ENCODE measurements at regions not wholly inside any gene's neighbourhood (a gene's known extent, or its start where the extent isn't known, plus 50 kb on each side); places are given as distances from the start of the nearest gene placed in this dataset.

DNA sequence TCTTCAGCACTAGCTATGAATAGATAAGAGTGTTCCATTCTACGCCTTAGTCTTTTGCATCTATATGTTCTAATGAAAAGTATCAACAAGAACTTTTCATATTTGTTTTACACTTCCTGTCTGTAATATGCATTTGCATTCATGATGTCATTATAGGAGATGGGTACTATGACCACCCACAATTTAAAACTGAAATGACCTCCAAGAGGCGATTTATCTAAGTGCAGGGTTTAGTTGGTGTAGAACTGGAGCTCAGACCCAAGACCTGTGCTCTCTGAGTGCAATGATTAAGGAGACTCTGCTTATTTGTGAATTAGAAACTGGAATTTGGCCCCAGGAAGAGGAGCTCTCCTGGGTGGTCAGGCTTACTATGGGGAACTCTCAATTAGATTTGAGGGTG is 289.1 kb downstream of the ETS1 start:
- no peak overlapping the region for H3K4me3 ChIP-seq
- no peaks in the 10 kb centered on the region for H3K36me3 ChIP-seq

DNA sequence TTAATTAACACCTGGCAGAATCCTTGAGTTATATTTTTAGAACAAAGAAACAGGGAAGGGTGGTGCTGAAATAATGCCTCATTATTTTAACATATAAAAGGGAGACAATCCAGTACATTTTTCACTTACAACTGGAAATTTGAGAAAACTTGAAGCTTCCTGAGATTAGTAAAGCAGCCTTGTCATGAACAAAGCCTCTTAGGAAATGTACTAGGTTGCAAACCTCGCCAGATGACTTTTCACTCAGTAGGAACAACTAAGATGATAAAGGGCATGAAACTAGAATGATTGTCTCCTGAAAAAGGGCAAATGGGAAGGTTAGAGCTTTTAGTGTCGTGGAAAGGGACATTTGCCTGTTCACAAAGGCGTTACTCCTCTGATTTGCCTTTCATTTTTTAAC is 289.6 kb downstream of the ETS1 start:
- Histone ChIP-seq H3K27me3 (no peaks in the 10 kb centered on the region), H3K9me3 (no peaks in the 10 kb centered on the region), H3K4me3 (no peak overlapping the region), H3K36me3 (no peaks in the 10 kb centered on the region)
- no peak for DNase-seq

More for the DNA sequence above, 289.1 kb downstream of the ETS1 start:
- Histone ChIP-seq H3K27me3 (no peaks in the 10 kb centered on the region), H3K9me3 (no peaks in the 10 kb centered on the region)
- DNase-seq = no peak

DNA sequence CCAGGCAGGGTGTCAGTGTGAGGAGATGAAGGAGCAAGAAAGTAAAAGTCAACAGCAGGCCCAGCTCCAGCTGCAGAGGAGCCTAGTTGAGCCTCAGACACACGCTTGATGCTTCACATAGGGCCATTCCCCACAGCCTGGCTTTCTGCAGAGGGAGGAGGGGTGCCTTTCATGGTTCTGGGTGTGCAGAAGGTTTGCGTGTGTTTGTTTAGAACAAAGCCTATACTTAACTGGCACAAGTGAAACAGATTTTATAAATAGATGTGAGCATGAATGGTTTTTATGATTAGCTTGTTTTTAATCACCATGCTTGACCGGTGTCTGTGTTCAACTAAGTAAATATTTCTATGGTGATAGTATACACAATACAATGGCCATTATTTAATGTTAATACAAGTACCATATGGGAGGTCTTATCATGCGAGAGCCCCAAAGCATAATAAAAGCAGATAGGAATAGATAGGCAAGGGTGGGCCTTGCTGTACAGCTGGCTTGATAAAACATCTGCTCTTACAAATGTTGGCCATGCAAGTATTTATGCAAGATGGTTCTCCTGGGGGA is 290.2 kb downstream of the ETS1 start:
- H3K27me3 ChIP-seq = no peaks in the 10 kb centered on the region

DNA sequence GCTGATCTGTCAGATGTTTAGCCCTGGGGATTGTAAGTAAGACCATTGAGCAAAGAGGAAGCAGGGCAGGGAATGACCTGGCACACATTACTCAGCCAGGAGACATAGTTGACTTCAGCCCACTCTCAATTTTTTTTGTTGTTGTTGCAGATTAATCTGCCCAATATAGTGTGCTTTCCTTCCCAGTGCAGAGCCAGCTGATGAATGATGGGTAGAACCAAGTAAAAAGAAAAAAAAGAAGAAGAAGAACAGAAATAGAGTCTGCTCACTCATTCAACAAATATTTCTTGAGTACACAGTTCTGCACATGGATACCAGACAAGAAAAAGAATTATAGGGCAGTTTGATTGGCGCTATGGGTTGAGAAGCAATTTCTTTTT is 292.7 kb downstream of the ETS1 start:
- H3K36me3 ChIP-seq = no peaks in the 10 kb centered on the region
- no peak for DNase-seq
- H3K9me3 ChIP-seq = no peaks in the 10 kb centered on the region
- H3K4me3 ChIP-seq = no peak overlapping the region
- no peaks in the 10 kb centered on the region for H3K27me3 ChIP-seq

More for the DNA sequence above, 290.2 kb downstream of the ETS1 start:
- H3K9me3 ChIP-seq = no peaks in the 10 kb centered on the region
- H3K4me3 ChIP-seq = no peak overlapping the region
- H3K36me3 ChIP-seq = no peaks in the 10 kb centered on the region
- no peak for DNase-seq

DNA sequence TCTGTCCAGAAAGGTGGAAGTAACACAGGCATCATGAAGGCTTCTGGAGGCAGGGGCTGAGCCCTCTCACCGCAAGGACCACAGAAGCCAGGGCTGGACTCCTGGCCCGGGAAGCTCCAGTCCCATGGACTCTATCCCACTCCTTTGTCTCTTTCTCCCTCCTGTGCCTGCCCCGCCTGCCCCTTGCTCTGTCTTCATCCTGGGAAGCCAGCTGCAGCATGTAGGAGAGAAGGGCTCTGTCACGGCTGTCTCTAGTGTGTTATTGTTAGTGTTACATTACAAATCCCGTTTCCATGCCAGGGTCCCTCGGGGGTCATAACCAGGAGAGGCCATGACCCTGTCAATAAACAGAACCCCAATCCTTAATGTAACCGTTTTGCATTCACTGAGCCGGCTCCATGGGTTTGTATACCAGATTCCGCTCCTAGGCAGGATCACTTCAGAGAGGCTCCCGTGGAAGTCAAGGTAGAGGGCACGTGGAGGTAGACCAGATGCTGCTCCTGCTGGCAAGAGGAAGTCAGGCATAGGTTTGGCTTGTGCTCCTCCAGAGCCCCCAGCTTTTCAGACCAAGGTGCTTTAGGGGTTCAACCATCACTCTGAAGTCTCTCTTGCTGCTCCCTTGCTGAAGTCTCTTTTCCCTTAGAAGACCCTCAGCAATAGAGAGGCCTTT is 293.2 kb downstream of the ETS1 start:
- H3K4me3 ChIP-seq = no peak overlapping the region
- H3K9me3 ChIP-seq = no peaks in the 10 kb centered on the region
- H3K27me3 ChIP-seq = no peaks in the 10 kb centered on the region
- no peaks in the 10 kb centered on the region for H3K36me3 ChIP-seq
- DNase-seq = no peak

DNA sequence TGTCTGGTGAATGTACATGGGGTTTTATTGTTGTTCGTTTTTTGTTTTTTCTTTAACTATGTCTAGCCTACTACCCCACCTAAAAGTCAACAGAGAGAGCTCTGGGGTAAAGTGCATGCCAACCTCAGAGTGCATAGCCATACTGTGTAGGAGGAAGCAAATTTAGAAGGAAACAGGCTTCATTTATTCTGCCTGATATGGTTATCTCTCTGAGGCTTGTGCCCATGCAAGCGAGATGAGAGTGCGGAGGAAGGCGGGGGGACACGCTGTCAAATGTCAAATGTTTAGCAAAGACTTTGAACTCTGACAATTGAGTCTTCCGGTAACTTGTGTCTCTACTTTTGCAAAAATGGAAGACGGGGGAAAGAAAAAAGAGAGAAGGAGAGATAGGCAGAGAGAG is 295.5 kb downstream of the ETS1 start:
- Histone ChIP-seq H3K36me3 (no peaks in the 10 kb centered on the region), H3K9me3 (no peaks in the 10 kb centered on the region), H3K27me3 (no peaks in the 10 kb centered on the region), H3K4me3 (no peak overlapping the region)
- no peak for DNase-seq

DNA sequence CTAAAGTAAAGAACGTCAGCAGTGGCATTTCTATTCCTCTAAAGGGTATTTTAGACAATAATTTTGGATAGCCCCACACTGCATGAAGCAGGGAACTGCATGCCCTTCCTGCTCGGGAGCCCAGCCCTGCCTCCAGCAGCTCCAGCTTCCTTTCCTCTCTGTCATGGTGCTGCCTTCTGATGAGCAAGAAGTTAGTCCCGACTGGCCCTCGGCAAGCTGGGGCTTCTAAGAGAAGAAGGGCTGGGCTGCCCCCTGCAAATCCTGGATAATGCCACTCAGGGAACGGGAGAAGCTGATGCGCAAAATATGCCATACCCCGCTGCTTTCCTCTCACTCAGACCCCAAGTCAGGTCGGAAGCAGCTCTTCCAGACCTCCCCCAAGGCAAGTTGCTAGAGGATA is 296.4 kb downstream of the ETS1 start:
- H3K36me3 ChIP-seq = no peaks in the 10 kb centered on the region
- H3K9me3 ChIP-seq = no peaks in the 10 kb centered on the region
- no peaks in the 10 kb centered on the region for H3K27me3 ChIP-seq
- H3K4me3 ChIP-seq = no peak overlapping the region
- DNase-seq = no peak

DNA sequence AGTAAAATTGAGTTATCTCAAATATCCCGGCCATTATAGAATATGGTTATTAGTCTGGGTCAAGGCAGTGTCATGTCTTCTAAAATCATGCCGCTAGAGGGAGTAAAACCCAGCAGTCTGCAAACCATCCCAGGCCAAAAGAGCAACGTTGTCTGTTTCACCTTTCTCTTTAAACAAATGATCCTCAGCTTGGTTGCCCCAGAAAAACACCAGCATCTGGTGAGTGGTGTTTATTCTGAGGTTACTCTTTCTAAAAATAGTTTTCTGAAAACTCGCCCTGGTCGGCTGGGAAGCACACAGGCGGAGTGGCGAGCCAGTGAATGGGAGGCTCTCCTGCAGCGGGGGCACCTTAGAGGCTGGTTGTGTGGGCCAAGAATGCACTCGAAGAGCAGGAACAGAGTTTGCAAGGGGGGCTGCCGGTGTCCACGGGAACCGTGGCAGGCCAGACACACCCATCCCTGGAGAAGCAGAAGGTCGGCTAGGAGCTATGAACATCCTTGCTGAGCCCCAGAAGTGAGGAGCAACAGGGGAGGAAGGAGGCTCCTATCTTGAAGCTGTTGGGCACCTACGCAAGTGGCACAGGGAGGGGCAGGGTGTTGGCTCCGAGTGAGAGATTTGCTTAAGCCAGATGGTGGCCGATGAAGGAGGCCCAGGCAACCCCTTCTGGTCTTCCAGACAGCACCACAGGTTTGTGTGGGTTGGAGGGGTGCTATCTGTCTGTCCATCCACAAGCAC is 297.1 kb downstream of the ETS1 start:
- no peaks in the 10 kb centered on the region for H3K9me3 ChIP-seq
- DNase-seq = peak; percentile 16
- no peaks in the 10 kb centered on the region for H3K27me3 ChIP-seq
- H3K4me3 ChIP-seq = no peak overlapping the region
- no peaks in the 10 kb centered on the region for H3K36me3 ChIP-seq

DNA sequence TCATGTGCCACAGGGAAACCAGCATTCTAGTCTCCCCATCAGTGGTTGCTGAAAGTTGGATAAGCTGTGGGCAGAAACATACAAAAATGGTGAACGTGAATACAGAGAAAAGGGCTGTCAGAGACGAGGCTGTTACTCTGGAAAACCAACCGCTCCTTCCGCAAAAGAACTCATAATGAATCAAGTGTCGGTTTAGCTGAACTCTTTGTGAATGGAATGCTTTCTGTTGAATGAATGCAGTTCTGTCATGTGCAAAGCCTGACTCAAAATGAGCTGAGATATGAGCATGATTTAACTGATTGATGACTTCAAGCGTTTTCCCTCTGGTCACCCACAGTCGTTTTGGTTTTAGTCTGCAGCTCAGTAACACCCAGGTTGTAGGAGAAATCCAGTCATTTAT is 298.3 kb downstream of the ETS1 start:
- DNase-seq = no peak
- H3K9me3 ChIP-seq = no peaks in the 10 kb centered on the region

DNA sequence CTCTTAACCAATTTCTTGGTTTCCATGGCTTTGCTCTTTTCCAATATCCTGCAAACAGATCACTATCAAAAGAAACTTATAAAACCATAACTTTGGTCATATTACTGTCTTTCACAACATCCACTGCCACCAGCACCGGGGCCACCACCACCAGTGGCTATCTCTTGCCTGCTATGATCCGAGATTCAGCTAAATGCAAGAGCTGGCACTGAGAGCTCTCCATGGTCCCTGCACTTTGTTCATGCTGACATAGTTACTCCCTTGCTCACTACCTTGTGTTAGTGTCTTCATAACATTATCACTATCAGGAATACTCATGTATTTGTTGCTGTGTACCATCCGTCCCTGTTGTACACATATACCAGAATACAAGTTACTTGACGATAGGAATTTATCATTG is 299.0 kb downstream of the ETS1 start:
- no peaks in the 10 kb centered on the region for H3K27me3 ChIP-seq
- H3K9me3 ChIP-seq = no peaks in the 10 kb centered on the region
- DNase-seq = no peak
- H3K36me3 ChIP-seq = no peaks in the 10 kb centered on the region
- H3K4me3 ChIP-seq = no peak overlapping the region

More for the DNA sequence above, 298.3 kb downstream of the ETS1 start:
- Histone ChIP-seq H3K4me3 (no peak overlapping the region), H3K36me3 (no peaks in the 10 kb centered on the region), H3K27me3 (no peaks in the 10 kb centered on the region)

DNA sequence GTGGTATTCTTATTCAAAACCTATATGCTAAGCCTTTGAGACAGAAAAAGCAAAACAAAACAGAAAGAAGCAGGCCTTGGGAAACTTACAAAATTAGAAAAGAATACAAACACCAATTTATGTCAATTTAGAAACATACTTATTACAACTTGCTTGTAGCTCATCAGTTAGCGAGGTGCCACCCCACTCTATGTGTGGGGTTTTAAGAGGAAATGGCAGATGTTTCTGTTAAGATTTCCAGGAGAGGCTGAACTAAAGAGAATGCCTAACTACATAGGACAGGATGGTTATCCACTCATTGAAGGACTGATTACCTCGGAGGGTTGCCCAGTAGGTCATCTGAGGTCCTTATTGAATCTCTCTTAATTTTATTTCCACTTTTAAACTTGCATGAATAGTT is 302.0 kb downstream of the ETS1 start:
- no peaks in the 10 kb centered on the region for H3K36me3 ChIP-seq
- H3K27me3 ChIP-seq = no peaks in the 10 kb centered on the region
- no peak for DNase-seq
- H3K4me3 ChIP-seq = no peak overlapping the region
- H3K9me3 ChIP-seq = no peaks in the 10 kb centered on the region

DNA sequence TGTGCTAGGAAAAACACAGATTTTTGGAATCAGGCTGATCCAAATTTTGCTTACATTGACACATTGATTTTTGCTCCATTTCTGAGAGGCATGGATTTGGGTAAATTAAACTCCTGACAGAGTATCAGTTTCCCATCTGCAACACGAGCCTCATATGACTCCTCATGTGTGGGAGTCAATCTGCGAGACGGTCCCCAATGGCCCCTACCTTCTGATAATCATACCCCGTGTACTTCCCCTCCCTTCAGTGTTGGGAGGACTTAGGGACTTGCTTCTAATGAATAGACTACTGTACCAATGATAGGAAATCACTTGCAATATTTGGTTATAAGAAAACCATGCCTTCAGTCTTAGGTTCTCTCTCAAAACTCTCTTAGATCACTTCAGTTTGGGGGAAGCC is 302.7 kb downstream of the ETS1 start:
- Histone ChIP-seq H3K27me3 (no peaks in the 10 kb centered on the region), H3K4me3 (no peak overlapping the region), H3K9me3 (no peaks in the 10 kb centered on the region), H3K36me3 (no peaks in the 10 kb centered on the region)
- DNase-seq = no peak

DNA sequence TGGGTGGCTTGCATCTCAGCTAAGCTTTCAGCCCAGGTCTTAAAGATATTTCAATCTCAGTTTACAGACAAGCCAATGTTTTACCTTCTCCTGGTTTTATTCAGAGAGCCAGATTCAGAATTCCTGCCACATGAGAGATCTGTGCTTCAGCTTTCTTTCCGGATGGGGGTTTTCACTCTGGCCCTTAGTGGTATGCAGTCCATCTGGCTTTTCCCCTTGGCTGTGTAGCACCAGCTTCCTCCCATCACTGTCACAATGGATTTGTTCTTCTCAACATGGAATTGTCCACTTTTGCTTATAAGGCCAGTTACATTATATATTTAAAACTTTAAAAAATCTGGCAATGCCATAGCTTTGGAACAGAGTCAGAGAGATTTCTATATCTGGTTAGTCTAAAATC is 303.9 kb downstream of the ETS1 start:
- Histone ChIP-seq H3K27me3 (no peaks in the 10 kb centered on the region), H3K36me3 (no peaks in the 10 kb centered on the region), H3K9me3 (no peaks in the 10 kb centered on the region), H3K4me3 (no peak overlapping the region)
- DNase-seq = no peak

DNA sequence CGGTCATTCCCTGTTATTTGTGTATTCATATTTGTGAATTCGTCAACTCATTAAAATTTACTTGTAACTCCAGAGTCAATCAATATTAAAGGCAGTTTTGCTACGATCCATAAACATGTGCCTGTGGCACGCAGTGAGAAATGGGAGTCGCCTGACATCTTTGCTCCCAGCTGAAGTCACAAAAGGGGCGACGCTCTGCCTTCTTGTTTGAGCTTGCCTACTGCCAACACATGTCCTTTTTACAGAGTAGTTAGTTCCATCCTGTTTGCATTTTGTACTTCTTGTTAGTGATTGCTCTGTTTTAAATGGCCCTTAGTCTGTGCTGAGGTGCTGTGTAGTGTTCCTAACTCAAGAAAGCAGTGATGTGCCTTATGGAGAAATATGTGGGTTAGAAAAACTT is 305.3 kb downstream of the ETS1 start:
- Histone ChIP-seq H3K4me3 (no peak overlapping the region), H3K9me3 (no peaks in the 10 kb centered on the region), H3K27me3 (no peaks in the 10 kb centered on the region), H3K36me3 (no peaks in the 10 kb centered on the region)
- no peak for DNase-seq

DNA sequence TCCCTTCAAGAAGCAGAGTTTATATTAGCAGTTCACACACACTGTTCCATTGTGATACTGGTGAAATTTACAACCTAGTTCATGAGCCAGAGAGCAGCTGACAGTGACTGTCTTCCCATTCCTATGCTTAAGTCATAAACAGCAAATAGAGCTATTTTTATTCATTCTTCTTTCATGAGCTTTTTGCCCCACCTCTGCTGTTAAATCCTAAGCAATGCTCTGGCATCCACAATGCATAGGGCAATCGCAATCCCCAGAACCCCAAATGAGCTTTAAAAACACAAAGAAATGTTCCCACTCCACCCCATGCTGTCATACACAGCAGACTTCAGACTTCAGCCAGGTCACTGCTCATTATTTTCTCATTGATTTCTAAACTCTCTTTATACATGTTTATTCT is 307.5 kb downstream of the ETS1 start:
- no peak for DNase-seq
- H3K4me3 ChIP-seq = no peak overlapping the region
- H3K9me3 ChIP-seq = no peaks in the 10 kb centered on the region
- H3K27me3 ChIP-seq = no peaks in the 10 kb centered on the region; the same call in 1 of the 2 replicates
- no peaks in the 10 kb centered on the region for H3K36me3 ChIP-seq

DNA sequence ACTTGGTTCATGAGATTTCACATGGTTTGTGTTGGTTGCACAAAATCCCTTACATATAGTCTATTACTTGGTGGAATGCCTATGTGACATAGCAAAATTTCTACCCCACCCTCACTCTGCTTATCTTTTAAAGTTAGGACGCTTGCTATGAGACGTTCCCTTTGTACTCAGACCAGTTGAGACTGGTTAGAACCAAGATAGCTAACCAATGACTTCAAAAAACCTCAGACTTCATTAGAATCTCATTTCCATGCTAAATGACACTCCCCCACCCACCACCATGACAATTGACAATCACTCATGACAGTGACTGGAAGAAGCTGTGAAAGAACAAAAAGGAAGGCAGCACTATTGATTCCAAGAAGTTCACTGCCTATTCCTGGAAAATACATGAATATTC is 313.6 kb downstream of the ETS1 start:
- DNase-seq = no peak
- H3K36me3 ChIP-seq = no peaks in the 10 kb centered on the region
- no peaks in the 10 kb centered on the region for H3K9me3 ChIP-seq
- no peak overlapping the region for H3K4me3 ChIP-seq
- no peaks in the 10 kb centered on the region; the same call in 1 of the 2 replicates for H3K27me3 ChIP-seq

DNA sequence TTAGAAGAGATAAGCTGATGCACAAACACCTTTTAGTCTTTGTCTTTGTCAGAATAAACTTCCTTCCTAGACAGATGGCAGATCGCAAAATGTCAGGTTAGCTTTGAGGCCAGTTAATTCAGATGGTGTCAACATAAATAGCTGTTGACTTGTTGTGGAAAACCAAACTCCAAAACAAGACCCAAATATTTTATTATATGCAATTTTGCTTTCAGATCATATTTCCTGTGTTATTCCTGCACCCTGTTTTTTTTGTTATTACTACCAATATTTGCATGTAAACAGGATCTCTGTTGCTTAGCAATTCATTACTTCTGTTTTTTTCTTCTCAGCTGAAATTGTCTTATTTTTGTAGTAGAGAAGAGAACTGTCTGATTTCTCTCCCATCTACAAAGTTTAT is 316.0 kb downstream of the ETS1 start:
- H3K9me3 ChIP-seq = no peaks in the 10 kb centered on the region
- H3K27me3 ChIP-seq = no peaks in the 10 kb centered on the region
- H3K4me3 ChIP-seq = no peak overlapping the region
- DNase-seq = no peak
- no peaks in the 10 kb centered on the region for H3K36me3 ChIP-seq

DNA sequence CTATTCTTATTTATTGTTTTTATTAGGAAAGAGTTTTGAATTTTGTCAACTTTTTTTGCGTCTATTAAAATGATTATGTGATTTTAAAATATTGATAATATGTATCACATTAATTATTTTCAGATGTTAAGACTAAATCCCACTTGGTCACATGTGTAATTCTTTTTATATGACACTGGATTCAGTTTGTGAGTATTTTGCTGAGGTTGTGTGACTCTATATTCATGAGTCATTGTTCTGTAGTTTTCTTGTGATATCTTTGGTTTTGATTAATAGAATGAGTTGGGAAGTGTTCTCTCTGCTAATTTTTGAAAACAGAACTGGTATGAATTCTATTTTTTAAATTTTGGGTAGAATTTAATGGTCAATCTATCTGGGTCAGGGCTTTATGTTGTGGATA is 317.9 kb downstream of the ETS1 start:
- no peaks in the 10 kb centered on the region for H3K27me3 ChIP-seq
- no peak for DNase-seq
- no peak overlapping the region for H3K4me3 ChIP-seq
- no peaks in the 10 kb centered on the region for H3K9me3 ChIP-seq
- no peaks in the 10 kb centered on the region for H3K36me3 ChIP-seq

Data from MG63 (cell line).